Caki2 (cell line): ENCODE measurements at regions not wholly inside any gene's neighbourhood (a gene's known extent, or its start where the extent isn't known, plus 50 kb on each side); places are given as distances from the start of the nearest gene placed in this dataset.
"Not testable (repeated sequence)": the region's sequence is repeated elsewhere in the genome, so short reads cannot be mapped to it uniquely, and the experiment has no call there.

Source experiments
- DNase-seq: peaks from one replicate; pipeline ENCODE4 v3.0.0-alpha.2; 2015; ENCODE audit warnings: low read depth
- in situ Hi-C: cut with HindIII; loops from 2 replicates; pipeline ENCODE4 v1.10.0; 2016; ENCODE audit warnings: low sequenced_read_pairs, low pct_unique_long_range_greater_than_20kb, mixed read lengths

DNA sequence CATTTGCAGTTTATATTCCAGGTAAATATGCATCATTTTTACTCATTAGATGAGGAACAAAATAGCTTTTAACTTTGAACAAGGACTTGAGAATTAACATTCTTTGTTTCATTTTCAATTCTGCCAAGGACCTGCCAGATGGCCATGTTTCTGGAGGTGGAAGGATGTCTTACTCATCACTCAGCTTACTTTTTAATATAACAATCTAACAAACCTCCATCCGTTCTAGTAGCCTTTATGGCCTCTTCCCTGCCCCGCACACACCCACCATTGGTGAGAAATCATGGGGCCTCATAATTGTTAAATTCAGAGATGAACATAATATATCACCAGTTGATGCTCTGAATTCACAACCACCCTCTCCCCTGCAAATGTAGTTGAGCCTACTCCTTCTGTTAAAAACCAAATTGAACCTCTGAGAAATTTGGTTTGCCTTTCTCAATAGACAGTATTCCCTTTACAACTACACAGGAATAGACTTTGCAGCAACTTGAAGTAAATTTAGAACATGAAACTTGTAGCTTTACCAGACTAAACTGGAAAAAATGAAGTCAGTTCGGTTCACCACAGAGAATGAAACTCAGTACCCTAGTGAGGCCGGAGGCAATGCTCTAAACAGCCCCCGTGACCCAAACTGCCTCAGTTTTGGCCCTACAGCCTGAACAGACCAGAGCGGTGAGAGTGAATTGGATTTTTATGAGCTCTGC is 50.1 kb upstream of the ACSL4 start:
- in situ Hi-C loops = no loop called here
- no peak for DNase-seq

DNA sequence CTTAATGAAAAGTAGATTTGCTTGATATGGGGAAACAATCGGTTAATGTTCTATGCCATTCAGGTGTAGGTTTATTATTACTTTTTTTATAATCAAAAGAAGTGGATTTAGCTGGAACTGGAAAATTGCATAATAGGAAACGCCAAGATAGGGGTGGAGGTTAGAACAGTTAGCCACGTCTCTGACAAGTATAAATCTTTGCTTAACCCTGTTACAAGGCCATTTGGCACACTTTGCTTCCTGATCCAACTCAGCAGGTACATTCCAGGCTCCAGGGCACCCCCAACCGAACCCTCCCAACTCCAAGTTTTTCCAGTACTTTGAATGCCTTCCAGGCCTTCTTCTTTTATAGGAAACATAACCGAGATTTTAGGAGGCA is 50.6 kb upstream of the ACSL4 start:
- no peak for DNase-seq
- in situ Hi-C loops = no loop called here

DNA sequence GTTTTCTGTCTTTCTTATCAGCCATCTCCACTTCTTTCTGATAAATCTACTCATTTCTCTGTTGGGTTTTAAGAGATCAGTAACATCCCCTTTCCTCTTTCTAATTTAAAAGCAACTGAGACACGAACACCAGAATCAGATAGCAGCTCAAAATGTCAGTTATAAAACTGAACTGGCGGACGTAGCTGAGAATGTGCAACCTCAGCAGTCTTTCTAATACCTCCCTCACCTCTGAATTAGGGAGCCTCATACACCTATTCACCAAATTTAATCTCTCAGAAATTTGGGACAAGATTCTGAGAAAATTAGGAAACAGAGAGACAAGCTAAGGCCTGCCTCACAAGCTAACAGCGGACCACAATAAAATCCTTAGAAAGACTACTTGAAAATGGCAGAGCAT is 52.0 kb upstream of the ACSL4 start:
- in situ Hi-C loops = no loop called here
- no peak for DNase-seq

DNA sequence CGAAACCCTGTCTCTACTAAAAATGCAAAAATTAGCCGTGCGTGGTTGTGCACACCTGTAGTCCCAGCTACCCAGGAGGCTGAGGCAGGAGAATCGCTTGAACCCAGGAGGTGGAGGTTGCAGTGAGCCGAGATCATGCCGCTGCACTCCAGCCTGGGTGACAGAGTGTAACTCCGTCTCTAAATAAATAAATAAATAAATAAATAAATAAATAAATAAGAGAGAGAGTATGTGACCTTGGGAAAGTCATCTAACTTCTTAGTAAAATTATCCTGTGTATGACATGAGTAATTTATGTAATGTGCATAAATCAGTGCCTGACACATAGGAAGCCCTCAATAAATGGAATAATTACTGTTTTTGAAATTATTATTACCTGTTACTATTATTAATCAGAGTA is 57.5 kb upstream of the ACSL4 start:
- in situ Hi-C loops, DNase-seq: not testable (repeated sequence)

DNA sequence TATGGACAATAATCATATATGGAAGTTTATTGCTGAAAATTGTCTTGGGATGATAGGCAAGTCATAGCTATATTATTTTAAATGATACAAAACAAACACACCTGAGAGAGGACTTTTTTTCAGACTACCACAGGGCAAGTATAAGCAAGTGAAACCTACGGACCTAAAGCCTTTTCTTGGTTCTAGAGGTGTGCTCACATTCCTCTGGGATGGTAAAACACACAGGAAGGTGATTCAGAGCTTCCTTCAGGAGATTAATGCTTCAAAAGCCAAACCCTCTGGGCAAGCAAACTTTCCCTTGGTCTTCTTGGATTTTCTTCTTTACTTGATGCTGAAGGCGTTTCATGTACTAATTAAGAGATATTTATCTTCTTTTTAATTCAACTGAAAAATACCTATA is 60.1 kb upstream of the ACSL4 start:
- in situ Hi-C loops = no loop called here
- no peak for DNase-seq

DNA sequence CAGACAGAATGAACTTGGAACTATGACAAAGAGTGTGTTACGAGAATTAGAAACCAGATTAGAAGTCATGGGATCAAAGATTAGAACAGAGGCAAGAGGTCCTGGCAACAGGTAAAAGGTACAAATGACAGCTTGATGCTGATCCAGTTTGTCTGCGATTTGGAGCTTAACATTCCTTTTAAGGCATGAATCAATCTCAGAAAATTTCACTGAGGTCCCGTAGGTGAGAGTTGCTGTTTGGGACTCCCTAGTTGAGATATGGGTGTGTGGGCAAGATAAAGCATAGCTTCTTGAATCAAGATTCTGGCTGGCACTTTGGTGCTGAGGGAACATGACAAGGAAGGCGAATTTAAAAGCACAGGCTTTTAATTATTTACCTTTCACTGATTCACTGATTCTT is 62.6 kb upstream of the ACSL4 start:
- in situ Hi-C loops = no loop called here

DNA sequence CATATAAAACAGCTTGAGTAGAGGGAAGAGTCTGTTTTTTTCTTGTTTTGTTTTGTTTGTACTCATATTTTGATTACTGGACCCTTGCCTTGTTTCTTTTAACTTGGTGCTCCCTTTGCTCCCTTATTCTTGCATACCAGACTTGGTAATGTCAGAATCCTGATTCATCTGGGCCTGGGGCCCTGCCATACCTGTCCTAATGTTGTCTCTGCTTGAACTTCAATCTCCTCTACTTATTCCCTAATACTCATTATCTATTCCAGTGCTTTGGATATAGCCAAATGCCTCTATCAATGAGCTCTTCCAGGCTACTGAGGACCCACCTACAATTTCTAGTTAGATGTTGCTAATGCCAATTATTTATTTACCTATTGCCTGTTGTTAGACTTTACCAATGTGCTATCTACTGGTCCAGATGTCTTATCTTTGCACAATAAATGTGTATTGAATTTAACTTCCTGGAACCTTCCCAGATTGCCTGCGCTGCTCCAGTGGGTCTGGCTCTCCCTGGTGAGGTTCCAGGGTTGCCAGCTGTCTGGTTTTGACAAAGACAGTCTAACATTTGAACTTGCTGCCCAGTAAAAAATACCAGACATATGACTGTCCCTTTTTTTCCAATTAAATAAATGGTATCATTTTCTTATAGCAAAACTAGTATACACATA is 64.4 kb upstream of the ACSL4 start:
- in situ Hi-C loops = no loop called here
- DNase-seq = no peak

More for the DNA sequence above, 62.6 kb upstream of the ACSL4 start:
- DNase-seq = no peak

DNA sequence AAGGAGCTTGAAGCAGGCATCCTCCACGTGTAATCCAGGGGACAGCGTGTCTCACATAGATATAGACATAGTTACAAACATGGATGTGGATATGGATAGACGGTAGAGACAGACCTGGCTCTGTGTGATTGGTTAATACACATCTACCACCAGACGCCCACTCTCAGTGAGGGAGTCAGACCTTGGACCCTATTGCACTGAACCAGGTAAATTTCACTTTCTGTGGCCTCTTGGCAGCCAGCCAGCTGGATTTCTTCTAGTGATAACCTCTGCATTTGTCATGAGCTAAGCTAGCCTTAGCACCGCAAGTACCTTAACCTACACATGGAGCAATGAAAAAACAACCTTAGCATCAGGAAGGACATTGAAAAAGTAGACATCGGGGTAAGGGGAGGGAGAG is 79.2 kb upstream of the ACSL4 start:
- no peak for DNase-seq
- in situ Hi-C loops = no loop called here

DNA sequence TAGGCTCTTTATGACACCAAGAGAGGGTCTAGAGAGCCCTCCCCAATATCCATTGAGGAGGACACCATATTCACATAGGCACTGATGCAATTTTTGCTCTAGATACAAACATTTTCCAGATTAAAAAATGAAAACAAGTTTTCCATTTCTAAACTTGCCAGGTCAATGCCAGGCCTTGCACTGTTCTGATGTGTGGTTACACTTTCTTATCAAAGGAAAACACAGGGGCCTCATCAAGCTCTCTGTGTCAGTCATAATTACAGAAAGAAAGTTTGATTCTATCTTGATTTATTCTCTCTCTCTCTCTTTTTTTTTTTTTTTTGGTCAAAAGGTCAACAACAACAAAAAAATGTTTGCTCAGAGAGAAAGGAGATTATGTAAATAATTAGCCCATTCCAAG is 80.2 kb upstream of the ACSL4 start:
- no peak for DNase-seq
- in situ Hi-C loops = no loop called here

DNA sequence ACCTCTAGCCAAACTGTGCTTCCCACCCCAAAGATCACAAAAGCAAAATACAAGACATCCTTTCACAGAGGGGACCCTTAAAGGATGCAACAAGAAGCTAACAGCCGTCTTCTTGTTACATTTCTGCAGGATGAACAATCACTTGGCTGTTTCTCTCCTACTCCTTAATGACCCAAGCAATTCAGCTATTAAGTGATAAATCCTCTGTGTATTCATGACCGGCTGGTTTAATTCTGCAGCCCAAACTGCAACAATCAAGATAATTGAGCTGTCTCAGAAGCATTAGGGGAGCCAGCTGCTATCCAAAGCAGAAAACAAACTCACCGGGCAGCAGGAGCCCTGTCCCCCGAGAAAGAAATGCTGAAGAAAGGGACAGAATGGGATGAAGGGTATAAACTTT is 85.9 kb upstream of the ACSL4 start:
- in situ Hi-C loops = no loop called here
- no peak for DNase-seq

DNA sequence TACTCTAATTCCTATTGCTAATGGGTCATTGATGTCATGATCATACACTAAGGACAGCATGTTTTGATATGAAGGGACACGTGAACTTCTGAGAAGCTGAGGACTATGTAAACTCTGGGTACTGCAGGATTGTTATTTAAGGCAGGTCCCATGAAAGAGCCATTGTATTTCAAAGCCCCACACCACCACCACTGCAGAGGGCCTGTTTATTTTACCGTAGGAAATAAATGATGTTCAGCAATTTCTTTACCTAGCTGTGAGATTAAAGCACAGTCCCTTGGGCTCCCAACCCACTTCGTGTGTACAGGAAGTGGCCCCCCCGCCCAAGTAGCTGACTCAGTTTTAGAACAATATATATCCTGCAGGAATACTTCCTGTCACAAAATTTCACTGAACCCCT is 89.8 kb upstream of the ACSL4 start:
- in situ Hi-C loops = no loop called here
- DNase-seq = no peak

DNA sequence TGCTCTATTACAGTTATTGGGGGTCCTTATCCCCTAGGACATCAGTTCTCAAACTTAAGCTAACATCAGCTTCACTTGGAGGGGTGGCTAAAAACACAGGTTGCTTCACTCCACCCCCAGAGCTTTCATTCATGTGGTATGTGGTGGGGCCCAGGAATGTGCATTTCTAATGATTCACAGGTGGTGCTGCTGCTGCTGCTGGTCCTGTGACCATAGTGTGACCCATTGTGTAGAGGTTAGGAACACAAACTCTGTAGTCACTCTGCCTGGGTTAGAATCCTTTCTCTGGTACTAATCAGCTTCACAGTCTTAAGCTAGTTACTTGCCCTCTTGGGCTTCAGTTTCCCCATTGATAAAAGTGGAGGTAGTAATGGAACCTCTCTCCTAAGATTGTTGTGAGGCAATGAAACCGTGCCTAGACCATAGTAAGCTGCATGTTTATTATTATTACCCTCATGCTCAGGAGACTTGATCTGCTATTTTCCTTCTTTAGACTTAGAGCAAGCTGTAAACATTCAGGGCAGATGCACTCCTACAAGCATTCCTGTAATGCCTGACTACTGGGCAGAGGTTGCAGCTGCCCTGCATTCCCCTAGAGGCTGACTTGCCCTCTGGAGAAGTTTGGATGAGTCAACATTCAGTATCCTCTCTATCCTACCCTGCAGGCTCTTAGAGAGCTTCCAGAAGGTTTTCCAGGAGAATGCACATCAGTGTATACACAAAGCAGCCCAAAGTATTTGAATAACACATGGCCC is 94.1 kb upstream of the ACSL4 start:
- peak; percentile 79 for DNase-seq
- in situ Hi-C loops = no loop called here

DNA sequence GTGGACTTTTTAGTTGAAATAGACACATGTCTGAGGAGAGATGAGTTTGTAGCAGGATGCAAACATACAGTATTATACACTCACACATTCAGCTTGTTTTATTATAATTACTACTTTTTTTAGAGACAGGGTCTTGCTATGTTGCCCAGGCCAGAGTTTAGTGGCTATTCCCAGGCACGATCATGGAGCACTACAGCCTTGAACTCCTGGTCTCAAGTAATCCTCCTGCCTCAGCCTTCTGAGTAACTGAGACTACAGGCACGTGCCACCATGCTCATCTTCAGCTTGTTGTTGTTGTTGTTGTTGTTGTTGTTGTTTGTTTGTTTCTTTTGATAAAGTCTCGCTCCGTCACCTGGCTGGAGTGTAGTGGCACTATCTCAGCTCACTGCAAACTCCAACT is 94.7 kb upstream of the ACSL4 start:
- DNase-seq = no peak
- in situ Hi-C loops = no loop called here

DNA sequence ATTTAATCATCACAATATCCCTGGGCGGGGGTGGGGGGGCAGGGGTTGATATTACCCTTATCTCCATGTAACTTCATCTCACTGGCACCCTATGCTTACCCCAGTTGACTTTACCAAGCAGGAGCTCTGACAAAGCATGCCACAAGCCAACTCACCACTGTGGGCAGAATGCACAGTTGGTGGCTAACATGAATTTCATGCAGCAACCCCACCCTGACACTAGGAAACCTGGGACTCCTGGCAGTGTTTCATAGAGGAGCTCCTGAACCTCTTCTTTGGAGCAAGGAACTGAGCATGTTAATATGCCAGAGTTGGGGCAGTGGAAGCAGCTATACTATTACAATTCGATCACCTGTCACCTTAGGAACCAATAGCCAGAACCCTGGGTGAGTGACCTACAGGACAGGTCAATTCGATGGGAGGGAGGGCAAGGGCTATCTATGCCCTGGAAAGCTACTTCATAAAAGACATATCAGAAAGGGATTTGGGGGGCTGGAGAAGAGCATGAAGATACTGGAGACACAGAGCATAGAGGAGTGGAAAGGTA is 97.2 kb upstream of the ACSL4 start:
- in situ Hi-C loops = no loop called here
- no peak for DNase-seq

DNA sequence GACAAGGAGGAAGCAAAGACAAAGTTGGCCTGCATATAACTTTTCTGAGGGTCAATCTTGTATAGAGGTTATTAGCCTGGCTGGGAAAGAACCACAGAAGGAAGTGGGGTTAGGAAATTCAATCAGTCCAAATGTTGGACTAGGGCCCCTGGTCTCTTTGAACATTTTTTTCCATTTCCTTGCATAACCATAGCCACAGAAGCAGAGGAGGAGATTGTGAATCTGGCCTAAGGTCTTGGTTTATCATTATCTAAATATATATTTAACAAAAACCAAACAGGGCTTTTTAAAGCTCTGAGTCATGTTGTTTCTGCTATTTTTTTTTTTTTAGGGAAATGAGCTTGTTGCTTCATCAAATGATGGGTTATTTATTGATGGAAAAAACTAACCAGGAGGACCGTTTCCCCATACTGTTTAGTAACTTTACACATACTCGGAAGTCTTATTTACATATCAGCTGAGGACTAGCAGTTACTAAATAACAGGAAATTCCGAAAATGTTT is 97.7 kb upstream of the ACSL4 start:
- peak; percentile 80 for DNase-seq
- in situ Hi-C loops = no loop called here

DNA sequence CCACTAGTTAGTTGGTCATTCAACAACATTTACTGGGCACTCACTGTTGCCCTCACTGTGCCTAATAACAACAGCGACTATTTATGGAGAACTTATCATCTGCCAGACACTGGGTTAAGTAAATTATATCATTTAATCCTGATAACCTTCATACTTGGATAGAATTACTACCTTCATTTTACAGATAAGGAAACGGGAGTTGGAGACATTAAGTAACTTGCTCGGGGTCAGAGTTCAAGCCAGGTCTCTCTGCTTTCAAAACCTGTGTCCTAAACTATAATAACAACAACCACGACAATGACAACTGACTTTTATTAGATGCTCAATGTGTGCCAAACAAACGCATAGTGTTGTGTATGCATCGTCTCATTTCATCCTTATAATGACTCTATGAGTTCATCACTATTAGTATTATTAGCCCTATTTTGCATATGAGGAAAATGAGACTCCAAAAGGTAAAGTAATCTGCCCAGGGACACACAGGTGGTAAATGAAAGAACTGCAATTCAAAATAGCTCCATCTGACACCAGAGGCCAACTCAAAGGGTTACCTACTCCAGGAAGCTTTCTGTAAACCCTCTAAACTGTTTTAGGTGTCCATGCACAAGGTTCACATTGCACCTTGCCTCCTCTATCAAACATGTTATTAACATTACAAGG is 98.4 kb upstream of the ACSL4 start:
- no peak for DNase-seq
- in situ Hi-C loops = no loop called here

DNA sequence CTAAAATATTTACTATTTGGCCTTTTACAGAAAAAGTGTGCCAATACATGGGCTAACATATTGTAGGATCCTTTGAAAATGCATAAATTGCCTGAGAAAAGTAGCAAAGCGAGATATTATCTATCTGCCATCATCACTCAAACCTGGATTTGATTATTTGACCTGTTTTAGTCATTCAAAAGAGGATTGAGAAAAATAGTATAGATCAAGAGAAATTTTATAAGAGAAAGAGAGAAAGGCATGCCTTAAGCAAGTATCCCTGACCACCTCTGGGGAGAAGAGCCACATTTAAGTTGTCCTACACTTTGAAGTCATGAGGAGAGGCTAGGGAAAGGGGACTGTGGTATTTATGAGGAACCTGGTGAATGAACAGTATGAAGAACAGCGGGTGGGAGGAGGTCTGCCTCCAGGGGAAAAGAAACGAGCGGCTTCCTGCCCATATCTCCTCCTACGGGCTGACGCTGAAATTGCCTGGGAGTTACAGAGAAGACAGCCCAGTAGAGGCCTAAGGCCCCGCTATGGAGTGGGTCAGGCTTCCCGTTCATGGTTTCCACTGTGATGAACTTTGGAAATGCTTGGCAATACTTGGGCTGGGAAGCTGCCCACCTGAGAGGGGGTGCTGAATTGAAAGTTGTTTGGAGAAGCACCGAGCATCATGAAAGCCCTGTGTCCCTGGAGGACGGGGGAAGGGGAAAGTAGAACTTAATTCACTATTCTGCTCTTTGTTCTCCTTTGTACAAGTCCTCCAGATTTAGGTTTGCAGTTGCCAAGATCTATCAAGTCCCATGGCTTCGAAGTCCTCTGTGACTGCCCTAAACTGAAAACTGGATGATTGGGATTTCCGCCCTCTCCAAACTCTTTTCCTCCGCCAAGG is 106.9 kb upstream of the ACSL4 start:
- DNase-seq = peak; percentile 10
- in situ Hi-C loops = no loop called here

DNA sequence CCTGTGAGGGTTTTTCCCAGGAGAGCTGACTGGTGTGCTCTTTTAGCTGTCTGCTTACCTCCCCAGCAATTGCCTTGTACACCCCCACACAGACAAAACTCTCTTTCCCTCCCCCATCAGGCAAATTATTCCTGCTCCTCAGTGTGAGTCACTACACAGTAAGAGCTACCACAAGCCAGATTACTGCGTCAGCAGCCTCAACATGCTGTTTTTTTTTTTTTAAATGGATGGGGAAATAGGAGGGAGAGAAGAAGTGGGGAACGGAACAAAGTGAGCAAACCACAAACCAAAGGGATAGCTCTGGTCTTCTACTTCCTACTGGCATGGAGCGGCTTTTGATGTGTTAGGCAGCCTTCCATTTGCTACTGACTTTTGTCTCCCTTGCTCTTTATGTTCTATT is 107.5 kb upstream of the ACSL4 start:
- in situ Hi-C loops = no loop called here
- peak; percentile 70 for DNase-seq
